ENCODE measurements at regions not wholly inside any gene's neighbourhood (a gene's known extent, or its start where the extent isn't known, plus 50 kb on each side); places are given as distances from the start of the nearest gene placed in this dataset.

DNA sequence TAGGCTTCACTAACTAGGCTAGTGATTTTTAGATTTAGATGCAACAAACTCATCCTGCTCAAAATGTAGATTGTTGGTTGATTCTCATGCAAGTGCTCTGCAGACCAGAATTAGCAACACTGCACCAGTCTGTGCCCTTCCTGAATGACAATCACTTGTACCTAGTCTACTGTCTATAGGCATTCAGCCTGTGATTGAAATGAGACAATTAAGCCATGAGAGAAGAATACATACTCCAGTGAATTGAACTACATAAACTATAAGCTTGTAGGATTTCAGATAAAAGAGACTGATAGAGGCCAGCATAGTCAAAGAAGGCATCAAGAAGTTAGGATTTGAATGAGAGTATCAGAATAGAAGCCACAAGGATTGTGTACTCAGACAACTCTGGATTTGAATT lies 138.3 kb upstream of the NRXN1 start:
- no peaks in the 10 kb centered on the region for H3K9me3 ChIP-seq
- no peak for DNase-seq
- no peaks in the 10 kb centered on the region for H3K27me3 ChIP-seq
- no peaks in the 10 kb centered on the region for H3K4me1 ChIP-seq
- TF ChIP-seq POLR2A (IDR thresholded peaks at IDR 0.05), result no peak
- TF ChIP-seq, protein P1, sequence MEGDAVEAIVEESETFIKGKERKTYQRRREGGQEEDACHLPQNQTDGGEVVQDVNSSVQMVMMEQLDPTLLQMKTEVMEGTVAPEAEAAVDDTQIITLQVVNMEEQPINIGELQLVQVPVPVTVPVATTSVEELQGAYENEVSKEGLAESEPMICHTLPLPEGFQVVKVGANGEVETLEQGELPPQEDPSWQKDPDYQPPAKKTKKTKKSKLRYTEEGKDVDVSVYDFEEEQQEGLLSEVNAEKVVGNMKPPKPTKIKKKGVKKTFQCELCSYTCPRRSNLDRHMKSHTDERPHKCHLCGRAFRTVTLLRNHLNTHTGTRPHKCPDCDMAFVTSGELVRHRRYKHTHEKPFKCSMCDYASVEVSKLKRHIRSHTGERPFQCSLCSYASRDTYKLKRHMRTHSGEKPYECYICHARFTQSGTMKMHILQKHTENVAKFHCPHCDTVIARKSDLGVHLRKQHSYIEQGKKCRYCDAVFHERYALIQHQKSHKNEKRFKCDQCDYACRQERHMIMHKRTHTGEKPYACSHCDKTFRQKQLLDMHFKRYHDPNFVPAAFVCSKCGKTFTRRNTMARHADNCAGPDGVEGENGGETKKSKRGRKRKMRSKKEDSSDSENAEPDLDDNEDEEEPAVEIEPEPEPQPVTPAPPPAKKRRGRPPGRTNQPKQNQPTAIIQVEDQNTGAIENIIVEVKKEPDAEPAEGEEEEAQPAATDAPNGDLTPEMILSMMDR (IDR thresholded peaks at IDR 0.05), result no peak
- no peaks in the 10 kb centered on the region for H3K36me3 ChIP-seq
- no peak overlapping the region for H3K4me3 ChIP-seq
- no peak overlapping the region for H3K27ac ChIP-seq

DNA sequence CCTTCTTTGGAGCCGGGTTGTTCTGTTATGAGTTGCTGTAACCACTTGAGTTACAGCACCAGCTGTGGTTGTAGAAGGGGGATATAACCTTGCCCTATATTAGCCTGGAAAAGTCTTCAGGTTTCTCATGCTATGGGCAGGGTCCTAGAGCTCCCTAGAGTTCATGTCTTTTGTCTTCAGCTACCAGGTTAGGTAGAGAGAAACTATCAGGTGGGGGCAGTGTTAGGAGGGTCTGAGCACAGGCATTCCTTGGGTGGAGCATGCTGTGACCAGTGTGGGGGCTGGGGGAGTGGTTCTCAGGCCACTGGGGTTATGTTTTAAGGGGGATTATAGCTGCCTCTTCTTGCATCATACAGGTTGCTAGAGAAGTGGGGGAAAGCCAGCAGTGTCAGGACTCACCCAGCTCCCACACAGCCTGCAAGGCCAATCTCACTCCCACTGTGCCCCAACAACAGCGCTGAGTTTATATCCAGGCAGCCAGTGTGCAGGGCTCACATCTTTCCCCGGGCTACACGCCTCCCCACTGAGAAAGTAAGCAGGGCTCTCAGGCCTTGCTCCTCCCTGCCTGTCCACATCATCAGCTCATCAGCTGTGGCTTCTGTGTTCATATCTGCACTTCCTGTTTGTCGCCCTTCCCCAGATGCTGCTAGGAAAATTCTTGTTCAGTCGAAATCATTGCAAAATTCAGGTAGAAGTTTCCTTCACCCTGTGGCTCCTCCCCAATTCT lies 133.8 kb upstream of the NRXN1 start:
- Histone ChIP-seq H3K9me3 (no peaks in the 10 kb centered on the region), H3K4me1 (no peaks in the 10 kb centered on the region), H3K36me3 (no peaks in the 10 kb centered on the region), H3K27ac (no peak overlapping the region), H3K4me3 (no peak overlapping the region), H3K27me3 (no peaks in the 10 kb centered on the region)
- no peak for DNase-seq
- no peak for TF ChIP-seq POLR2A (IDR thresholded peaks at IDR 0.05)
- TF ChIP-seq, protein P1 (IDR thresholded peaks at IDR 0.05), result no peak

- Histone ChIP-seq H3K27ac (no peak overlapping the region), H3K9me3 (no peaks in the 10 kb centered on the region), H3K4me1 (no peaks in the 10 kb centered on the region), H3K27me3 (no peaks in the 10 kb centered on the region), H3K36me3 (no peaks in the 10 kb centered on the region), H3K4me3 (no peak overlapping the region)
- DNase-seq, result no peak
- TF ChIP-seq, protein P1 (IDR thresholded peaks at IDR 0.05), result no peak
- TF ChIP-seq POLR2A (IDR thresholded peaks at IDR 0.05), result no peak
Observed at GRCh38 chr2:51158251-51158650, 126.3 kb upstream of the NRXN1 start.

- no peak overlapping the region for H3K4me3 ChIP-seq
- H3K9me3 ChIP-seq, result peaks cover 0 to 6% (median 0%) of the 10 kb centered on the region in 4 donors
- no peaks in the 10 kb centered on the region for H3K36me3 ChIP-seq
- no peak for DNase-seq
- TF ChIP-seq, protein P1 (IDR thresholded peaks at IDR 0.05), result no peak
- TF ChIP-seq POLR2A (IDR thresholded peaks at IDR 0.05), result no peak
- H3K4me1 ChIP-seq, result no peaks in the 10 kb centered on the region
- H3K27ac ChIP-seq, result no peak overlapping the region
- H3K27me3 ChIP-seq, result no peaks in the 10 kb centered on the region
Observed at GRCh38 chr2:51153236-51153635, 121.3 kb upstream of the NRXN1 start.

GRCh38 chr2:51151490-51152140 lies 119.7 kb upstream of the NRXN1 start:
- no peaks in the 10 kb centered on the region for H3K27me3 ChIP-seq

More at GRCh38 chr2:51151490-51152140, 119.7 kb upstream of the NRXN1 start:
- H3K4me3 ChIP-seq, result no peak overlapping the region
- DNase-seq, result peak in 1 of 3 donors; percentile 42
- H3K9me3 ChIP-seq, result peaks cover 0 to 6% (median 0%) of the 10 kb centered on the region in 4 donors
- no peaks in the 10 kb centered on the region for H3K36me3 ChIP-seq
- no peak overlapping the region for H3K27ac ChIP-seq
- no peak for TF ChIP-seq POLR2A (IDR thresholded peaks at IDR 0.05)
- TF ChIP-seq, protein P1 (IDR thresholded peaks at IDR 0.05), result no peak
- no peaks in the 10 kb centered on the region for H3K4me1 ChIP-seq

Measured in Peyer's patch (tissue), 4 donors.